T-helper 22 cell (primary cell): ENCODE measurements at regions not wholly inside any gene's neighbourhood (a gene's known extent, or its start where the extent isn't known, plus 50 kb on each side); places are given as distances from the start of the nearest gene placed in this dataset.
"Not testable (repeated sequence)": the region's sequence is repeated elsewhere in the genome, so short reads cannot be mapped to it uniquely, and the experiment has no call there.

Experiments used
- DNase-seq: peaks from one replicate; pipeline ENCODE4 v3.0.0-alpha.2; 2020; ENCODE audit warnings: low read depth

- no peak for DNase-seq
Observed at GRCh38 chr16:82300374-82300951, 130.4 kb upstream of the MPHOSPH6 start.

GRCh38 chr16:82298472-82298871 is 128.4 kb upstream of the MPHOSPH6 start:
- DNase-seq: no peak

DNA sequence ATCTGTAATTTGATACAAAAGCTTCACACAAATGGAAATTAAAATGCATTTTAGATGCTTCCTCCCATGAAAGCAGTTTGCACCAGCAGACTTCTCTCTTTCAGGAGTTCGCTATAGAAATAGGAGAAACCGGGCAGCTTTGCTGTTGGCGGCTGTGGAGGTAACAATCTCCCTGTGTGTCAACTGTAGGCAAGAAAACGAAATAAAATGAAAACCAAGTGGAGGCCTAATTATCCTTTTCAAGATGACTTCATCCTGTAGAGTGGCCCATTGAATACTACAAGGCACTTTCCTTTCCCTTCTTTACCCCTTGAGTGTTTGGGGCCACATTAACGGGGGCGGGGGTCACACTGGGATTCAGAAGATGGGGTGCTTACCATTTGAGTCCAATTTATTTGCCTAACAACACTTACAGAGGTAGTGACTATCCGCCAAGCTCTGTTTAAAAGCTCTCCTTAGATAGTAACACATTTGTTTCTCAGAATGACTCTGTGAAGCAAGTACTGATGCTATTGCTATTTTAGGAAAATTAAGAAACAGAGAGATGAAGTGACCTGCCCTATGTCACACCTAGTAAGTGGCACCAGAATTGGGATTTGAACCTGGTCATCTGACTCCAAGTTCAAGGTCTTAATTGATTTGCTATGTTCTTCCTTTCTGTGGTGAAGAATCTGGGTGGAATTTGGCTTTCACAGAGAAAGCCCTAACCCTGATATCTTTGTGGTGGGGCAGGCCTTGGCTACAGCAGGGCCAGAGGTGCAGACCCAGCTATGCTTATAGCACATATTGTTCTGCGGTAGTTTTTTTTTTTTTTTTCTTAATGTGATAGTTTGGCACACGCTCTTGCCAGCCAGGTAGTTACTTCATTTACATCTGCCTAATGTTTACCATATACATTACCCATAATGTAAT is 125.5 kb upstream of the MPHOSPH6 start:
- DNase-seq: no peak

DNA sequence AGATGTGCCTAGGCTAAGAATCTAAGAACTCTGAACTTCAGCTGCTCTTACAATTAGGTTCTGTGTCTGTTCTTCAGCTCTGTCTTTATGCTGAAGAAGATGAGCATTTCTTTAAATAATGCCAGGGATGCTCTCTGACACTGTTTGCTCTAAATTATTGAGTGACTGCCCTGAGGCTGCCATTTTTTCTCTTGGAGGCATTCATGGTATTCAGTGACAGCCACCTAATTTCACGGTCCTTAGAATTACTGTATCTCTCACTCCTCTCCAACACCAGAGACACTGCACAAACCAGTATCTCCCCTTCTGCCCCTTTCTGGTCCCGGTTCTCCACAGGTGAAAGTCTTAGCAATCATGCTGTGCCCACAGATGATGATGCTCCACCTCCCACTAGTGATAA is 123.6 kb upstream of the MPHOSPH6 start:
- DNase-seq: no peak

DNA sequence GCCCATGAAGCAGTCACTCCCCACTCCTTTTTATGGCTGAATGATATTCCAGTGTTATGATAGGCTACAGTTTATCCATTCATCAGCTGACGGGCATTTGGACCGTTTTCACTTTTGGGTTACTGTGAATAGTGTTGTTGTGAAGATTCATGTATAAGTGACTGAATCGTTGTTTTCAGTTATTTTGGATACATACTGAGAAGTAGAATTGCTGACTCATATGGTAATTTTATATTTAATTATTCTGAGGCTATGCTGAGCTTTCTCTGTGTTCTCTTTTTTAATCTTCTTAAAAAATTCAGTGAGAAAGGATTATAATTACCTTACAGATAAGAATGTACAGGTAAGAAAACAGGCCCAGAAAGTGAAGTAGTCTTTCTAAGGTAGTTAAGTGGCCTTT is 117.9 kb upstream of the MPHOSPH6 start:
- DNase-seq: no peak

DNA sequence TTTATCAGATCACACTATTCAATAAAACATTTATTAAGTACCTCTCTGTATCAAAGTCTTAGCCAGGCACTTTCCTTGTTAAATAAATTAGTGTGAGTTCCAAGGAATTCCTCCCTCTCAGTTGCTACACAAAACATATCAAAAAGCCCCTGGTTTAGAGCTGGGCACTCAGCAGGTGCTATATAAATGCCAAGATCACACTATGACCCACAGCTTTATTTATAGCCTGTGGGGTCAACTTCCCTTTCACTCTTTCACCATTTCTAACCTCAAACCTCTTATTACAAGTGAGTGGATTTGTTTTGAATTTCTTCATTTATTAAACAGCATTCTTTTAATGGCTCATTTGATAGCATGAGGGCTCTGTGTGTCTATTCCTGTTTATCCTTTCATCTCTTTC is 112.6 kb upstream of the MPHOSPH6 start:
- no peak for DNase-seq

DNA sequence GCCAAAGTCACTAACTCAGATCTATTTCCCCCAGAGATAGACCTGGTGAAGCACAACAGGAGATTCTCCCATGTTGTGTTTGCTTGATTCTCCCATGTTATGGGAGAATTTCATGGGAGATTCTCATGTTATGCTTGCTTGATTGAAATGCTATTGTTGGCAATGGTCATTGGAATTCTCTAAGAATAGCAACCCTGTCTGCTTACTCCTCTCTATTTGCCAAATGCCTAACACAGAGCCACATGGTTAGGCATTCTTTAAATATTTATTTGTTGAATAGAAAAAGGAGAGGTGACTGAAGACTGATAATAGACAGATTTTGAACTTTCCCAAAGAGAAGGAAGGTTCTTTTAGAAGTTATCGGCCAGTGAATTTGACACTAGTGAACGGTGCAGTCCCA is 111.5 kb upstream of the MPHOSPH6 start:
- no peak for DNase-seq

GRCh38 chr16:82280867-82281266 is 110.8 kb upstream of the MPHOSPH6 start:
- no peak for DNase-seq

- not testable (repeated sequence) for DNase-seq
Observed at GRCh38 chr16:82275349-82275748, 105.3 kb upstream of the MPHOSPH6 start.

- no peak for DNase-seq
Observed at GRCh38 chr16:82271636-82272035, 101.6 kb upstream of the MPHOSPH6 start.

DNA sequence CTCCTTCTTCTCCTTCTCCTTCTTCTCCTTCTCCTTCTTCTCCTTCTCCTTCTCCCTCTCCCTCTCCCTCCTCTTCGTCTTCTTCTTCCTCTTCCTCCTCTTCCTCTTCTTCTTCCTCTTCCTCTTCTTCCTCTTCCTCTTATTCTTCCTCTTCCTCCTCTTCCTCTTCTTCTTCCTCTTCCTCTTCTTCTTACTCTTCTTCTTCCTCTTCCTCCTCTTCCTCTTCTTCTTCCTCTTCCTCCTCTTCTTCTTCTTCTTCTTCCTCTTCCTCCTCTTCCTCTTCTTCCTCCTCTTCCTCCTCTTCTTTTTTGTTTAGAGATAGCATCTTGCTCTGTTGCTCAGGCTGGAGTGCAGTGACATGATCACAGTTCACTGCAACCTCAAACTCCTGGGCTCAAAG is 97.7 kb upstream of the MPHOSPH6 start:
- DNase-seq: not testable (repeated sequence)

- no peak for DNase-seq
Observed at GRCh38 chr16:82265809-82266208, 95.8 kb upstream of the MPHOSPH6 start.

DNA sequence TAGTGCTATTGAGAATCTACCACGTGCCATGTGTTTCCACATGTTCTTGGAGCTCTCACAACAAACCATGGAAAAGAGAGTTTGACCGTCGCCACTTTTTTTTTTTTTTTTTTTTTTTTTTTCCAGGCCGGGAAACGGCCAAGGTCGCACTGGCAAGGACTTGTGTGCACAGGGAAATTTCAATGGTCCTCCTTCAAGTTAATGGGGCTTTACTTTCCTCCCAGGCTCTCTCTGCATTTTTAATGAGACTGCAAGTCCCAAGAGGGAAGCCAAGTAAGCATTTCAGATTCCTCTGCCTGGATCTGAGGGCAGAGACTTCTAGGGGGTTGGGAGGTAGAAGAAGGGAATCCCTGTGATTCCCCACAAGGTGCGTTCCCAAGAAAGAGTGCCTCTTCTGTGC is 94.7 kb upstream of the MPHOSPH6 start:
- no peak for DNase-seq

- DNase-seq: peak; percentile 3
Observed at GRCh38 chr16:82263521-82264143, 93.6 kb upstream of the MPHOSPH6 start.

- DNase-seq: no peak
Observed at GRCh38 chr16:82262244-82262643, 92.2 kb upstream of the MPHOSPH6 start.

- DNase-seq: no peak
Observed at GRCh38 chr16:82260212-82260795, 90.3 kb upstream of the MPHOSPH6 start.

DNA sequence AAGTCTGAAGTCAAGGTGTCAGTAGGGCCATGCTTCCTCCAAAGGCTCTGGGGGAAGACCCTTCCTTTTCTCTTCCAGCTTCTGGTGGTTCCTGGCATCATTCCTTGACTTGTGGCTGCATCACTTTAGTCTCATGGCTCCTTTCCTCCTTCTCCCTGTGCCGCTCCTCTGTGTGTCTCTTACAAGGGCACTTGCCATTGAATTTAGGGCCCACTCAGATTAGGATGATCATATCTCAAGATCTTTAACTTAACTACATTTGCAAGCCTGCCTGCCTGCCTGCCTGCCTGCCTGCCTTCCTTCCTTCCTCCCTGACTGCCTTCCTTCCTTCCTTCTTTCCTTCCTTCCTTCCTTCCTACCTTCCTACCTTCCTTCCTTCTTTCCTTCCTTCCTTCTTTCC is 89.7 kb upstream of the MPHOSPH6 start:
- DNase-seq: no peak

GRCh38 chr16:82257990-82258389 is 88.0 kb upstream of the MPHOSPH6 start:
- DNase-seq: no peak

GRCh38 chr16:82252582-82252981 is 82.6 kb upstream of the MPHOSPH6 start:
- no peak for DNase-seq

DNA sequence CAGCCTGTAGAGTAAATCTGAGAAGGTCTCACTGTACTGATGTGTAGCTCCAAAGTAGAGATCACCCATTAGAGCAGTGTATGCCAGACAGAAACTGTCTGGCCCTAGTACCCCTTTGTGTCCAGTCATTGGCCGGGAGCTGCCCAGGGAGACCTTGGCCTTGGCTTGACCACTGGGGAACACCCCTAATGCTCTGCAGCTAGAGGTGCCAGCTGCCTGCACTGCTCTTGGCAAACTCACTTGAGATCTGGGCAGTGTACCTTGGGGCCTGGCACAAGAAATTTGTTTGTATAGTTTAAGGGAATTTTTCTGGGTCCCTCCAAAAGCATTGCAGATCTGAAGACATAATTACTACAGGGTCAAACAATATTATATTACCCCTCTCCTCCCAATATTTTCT is 78.7 kb upstream of the MPHOSPH6 start:
- no peak for DNase-seq

- DNase-seq: no peak
Observed at GRCh38 chr16:82248012-82248656, 78.1 kb upstream of the MPHOSPH6 start.

GRCh38 chr16:82242201-82242600 is 72.2 kb upstream of the MPHOSPH6 start:
- DNase-seq: no peak
